GM12872 (cell line): ENCODE measurements at regions not wholly inside any gene's neighbourhood (a gene's known extent, or its start where the extent isn't known, plus 50 kb on each side); places are given as distances from the start of the nearest gene placed in this dataset.

Experiments
- CTCF ChIP-seq: IDR thresholded peaks from 3 replicates; pipeline ENCODE4 v1.5.1; 2011; ENCODE audit warnings: low read depth, mild to moderate bottlenecking, low read length, moderate library complexity; ENCODE audit not compliant: insufficient read depth

- TF ChIP-seq CTCF = no peak
Observed at GRCh38 chr9:21579247-21579671, 97.1 kb upstream of the IFNE start.

- no peak for TF ChIP-seq CTCF
Observed at GRCh38 chr9:21579743-21580142, 97.6 kb upstream of the IFNE start.

GRCh38 chr9:21580636-21581378 lies 98.7 kb upstream of the IFNE start:
- no peak for TF ChIP-seq CTCF

GRCh38 chr9:21583628-21584377 lies 101.7 kb upstream of the IFNE start:
- TF ChIP-seq CTCF = no peak

GRCh38 chr9:21584890-21585289 lies 102.8 kb upstream of the IFNE start:
- TF ChIP-seq CTCF = no peak

GRCh38 chr9:21585756-21586752 lies 103.9 kb upstream of the IFNE start:
- TF ChIP-seq CTCF = no peak
